Inflammatory macrophage (primary cell): ENCODE measurements at regions not wholly inside any gene's neighbourhood (a gene's known extent, or its start where the extent isn't known, plus 50 kb on each side); places are given as distances from the start of the nearest gene placed in this dataset.
"Not testable (repeated sequence)": the region's sequence is repeated elsewhere in the genome, so short reads cannot be mapped to it uniquely, and the experiment has no call there.

Source experiments
- DNase-seq, 2 donors: peaks; one replicate each; pipeline ENCODE4 v3.0.0-alpha.2; 2020 to 2022

DNA sequence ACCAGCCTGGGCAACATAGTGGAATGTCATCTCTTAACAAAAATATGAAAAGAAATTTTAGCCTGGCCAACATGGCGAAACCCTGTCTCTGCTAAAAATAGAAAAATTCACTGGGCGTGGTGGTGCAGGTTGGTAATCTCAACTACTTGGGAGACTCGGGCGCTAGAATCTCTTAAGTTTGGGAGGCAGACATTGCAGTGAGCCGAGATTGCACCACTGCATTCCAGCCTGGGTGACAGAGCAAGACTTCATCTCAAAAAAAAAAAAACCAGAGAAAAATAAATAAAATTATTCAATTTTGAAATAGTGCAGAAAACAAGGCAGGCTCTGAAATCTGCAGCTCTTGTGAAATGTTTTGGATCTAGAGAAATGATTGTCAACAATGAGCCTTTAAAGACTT lies 397.3 kb upstream of the AMELY start:
- no peak for DNase-seq

DNA sequence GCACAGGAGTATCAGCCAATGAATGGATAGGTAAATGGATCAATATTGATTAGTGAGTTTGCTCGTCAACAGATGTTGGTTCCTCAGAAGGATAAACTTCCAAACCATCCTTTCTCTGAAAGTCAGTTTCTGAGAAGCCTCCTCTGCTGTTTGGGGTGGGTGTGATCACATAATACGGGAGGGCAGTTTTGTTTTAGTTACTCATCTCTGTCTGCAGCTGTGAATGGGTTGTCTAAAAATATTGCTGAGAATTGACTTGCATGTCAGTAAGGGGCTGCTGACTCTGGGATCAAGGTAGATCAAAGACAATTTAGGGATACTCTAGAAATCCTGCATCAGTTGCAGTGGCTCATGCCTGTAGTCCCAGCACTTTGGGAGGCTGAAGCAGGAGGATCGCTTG lies 390.8 kb upstream of the AMELY start:
- DNase-seq, result no peak

DNA sequence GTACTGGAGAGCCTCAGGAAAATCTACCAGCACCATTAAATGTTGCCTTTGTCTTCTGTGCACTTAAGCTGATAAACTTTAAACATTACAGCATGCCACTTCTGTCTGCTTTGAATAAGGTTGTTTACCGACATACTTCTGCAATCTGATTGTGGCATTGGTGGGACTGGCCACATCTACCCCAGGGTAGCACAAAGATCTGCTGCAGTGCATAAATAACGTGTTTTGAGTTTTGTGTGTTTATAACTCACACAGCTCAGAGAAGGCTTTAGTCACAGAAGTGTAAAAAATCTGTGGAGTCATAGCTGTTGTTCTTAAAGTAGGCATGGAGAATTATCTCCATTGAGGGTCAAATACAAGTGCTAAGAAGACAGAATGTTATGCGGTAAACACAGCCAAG lies 388.4 kb upstream of the AMELY start:
- DNase-seq, result no peak

GRCh38 chrY:7292113-7292512 lies 380.6 kb upstream of the AMELY start:
- no peak for DNase-seq

DNA sequence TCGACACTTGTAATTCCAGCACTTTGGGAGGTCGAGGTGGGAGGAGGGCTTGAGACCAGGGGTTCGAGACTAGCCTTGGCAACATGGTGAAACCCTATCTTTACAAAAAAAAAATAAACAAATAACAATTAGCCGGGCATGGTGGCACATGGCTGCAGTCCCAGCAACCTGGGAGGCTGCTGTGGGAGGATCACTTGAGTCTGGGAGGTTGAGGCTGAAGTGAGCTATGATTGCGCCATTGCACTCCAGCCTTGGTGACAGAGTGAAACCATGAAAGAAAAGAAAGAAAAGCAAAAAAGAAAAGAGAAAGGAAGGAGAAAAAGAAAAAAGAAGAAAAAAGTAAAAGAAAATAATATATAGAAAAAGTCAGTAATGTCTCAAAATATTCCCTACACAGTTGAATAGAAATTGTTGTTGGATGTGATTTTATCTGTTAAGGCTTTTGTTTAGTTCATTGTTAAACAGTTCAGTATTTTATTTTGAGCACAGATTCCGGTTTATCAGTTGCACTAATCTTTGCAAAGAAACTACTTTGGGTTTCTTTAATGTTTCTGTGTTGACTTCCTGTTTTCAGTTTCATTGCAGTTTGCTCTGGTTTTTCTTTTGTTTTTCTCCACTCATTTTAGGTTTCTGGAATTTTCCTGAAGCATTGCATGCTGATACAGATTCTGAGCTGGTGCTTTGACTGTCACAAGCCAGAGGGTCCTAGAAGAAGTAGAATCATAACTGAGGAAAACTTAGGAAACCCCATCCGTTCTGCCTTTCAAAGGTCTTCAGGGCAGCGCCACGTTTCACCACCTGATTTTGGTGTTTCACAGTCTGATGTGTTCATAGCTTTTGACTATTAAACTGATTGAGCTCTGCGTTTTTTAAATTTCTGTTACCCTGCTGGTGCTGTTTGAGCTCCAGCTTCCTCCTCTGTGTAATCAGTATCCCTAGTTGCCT lies 378.6 kb upstream of the AMELY start:
- DNase-seq, result peak in 1 of 2 donors; percentile 22

- no peak for DNase-seq
Observed at GRCh38 chrY:7288611-7289010, 377.1 kb upstream of the AMELY start.

- DNase-seq, result not testable (repeated sequence)
Observed at GRCh38 chrY:7287963-7288362, 376.4 kb upstream of the AMELY start.

GRCh38 chrY:7285388-7285787 lies 373.8 kb upstream of the AMELY start:
- no peak for DNase-seq

DNA sequence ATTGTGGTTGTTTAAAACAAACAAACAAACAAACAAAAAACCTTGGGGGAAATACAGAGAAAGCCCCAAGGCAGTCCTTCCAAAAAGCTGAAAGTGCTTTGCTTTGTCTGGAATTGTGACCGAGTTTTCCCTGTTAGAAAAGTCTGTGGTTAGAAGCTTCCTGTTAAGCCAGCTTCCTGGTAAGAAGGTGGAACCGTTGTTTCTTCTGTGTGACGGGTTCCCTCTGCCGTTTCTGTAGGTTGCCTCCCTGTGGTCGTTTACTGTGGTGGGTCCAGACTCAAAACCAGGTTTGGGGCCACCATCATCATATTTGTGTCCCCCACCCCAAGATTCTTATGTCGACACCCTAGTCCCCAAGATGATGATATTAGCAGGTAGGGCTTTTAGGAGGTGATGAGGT lies 371.4 kb upstream of the AMELY start:
- peak in 1 of 2 donors; percentile 6 for DNase-seq

- not testable (repeated sequence) for DNase-seq
Observed at GRCh38 chrY:7280151-7280740, 368.7 kb upstream of the AMELY start.

DNA sequence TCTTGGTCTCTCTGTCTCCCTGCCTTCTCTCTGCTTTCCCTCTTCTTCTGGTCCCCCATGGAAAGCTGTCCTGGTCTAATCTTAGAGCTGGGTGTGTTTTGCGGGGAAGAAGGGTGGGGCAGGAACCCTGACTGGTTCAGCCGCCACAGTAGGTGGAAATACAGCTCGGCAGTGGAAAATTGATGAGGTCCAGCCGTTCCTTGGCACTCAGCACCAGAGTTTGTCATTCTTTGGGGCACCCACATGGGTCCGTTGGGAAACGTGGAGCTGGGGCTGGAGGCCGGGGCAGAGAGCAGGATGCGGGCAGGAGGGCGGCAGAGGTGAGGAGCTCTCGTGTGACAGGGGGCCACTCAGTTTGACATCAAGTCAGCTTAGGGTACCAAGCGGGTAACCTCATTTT lies 364.2 kb upstream of the AMELY start:
- DNase-seq, result no peak

- DNase-seq, result no peak
Observed at GRCh38 chrY:7275014-7275413, 363.5 kb upstream of the AMELY start.

DNA sequence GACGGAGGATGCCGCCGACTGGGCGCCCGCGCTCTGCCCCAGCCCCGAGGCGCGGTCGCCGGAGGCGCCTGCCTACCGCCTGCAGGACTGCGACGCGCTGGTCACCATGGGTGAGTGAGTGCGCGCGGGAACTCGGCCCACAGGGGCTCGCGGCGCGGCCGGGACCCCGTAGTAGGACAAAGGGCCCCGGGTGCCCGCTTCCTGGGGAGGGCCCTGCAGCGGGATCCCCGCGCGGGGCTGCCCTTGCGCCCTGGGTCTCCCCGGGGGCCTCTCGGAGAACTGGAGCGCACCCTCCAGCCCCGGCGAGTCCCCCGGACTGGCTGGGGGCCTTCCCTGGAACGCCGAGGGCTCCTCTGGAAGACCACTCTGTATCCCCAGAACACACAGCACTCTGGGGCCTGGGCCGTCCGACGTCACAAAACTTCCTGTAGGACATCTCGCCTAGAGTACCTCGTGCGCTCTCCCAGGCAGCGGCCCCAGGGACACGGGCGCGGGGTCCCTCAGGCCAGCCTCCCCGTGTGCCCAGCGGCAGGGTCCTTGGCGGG lies 362.9 kb upstream of the AMELY start:
- DNase-seq, result peak in 1 of 2 donors; percentile 18

GRCh38 chrY:7273587-7274203 lies 362.1 kb upstream of the AMELY start:
- peak; percentile 74 to 77 for DNase-seq

DNA sequence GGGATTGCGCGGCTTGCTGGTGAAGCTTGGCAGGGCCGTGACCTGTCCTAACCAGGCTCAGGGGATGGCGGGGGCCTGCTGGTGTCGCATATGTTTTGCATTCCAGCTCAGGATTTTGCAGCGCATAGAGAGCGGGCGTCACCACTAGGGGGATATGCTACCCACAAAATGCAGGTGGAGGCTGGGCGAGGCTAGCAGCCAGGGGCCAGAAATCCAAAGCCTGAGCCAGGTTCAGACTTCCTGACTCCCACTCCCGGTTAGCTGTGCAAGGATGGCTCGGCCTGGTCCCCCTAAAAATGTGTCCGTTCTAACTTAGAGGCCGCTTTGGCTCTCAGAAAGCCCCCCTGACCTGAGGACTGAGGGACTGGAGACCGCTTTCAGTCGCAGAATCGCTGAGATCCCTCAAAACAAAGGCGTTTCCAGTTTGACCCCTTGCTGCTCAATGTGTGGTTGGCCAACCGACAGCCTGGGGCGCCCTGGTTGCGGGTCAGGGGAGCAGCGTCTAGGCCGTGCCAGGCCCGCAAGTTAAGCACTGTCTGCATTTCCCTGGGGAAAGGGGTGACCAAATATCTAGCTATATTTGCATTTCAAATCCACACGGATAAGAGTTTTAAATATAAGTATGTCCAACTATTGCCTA lies 361.1 kb upstream of the AMELY start:
- DNase-seq, result peak; percentile 46 to 53

- DNase-seq, result no peak
Observed at GRCh38 chrY:7263773-7264172, 352.2 kb upstream of the AMELY start.

- no peak for DNase-seq
Observed at GRCh38 chrY:7262531-7262930, 351.0 kb upstream of the AMELY start.

GRCh38 chrY:7261254-7261653 lies 349.7 kb upstream of the AMELY start:
- no peak for DNase-seq

DNA sequence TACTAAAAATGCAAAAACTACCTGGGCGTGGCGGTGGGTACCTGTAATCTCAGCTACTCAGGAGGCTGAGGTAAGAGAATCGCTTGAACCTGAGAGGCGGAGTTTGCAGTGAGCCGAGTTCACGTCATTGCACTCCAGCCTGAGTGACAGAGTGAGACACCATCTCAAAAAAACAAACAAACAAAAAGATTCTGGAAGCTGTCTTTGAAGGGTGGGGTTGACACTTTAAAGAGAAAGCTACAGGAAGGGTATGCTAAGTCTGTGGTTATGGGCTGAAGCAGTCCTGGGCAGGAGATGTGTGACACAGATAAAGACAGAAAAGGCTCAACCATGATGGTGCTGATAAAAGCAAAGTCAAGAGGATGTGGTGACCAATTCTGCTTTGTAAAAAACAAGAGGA lies 328.5 kb upstream of the AMELY start:
- DNase-seq, result no peak

DNA sequence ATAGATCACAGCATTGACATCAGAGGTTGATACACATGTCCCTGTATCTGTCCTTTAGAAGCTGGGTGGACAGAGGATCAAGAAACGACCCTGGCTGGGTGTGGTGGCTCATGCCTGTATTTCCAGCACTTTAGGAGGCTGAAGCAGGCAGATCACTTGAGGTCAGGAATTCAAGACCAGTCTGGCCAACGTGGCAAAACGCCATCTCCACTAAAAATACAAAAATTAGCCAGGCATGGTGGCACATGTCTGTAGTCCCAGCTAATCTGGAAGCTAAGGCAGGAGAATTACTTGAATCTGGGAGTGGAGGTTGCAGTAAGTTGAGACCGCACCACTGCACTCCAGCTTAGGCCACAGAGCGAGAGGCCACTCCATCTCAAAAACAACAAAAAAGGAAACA lies 300.4 kb upstream of the AMELY start:
- no peak for DNase-seq

DNA sequence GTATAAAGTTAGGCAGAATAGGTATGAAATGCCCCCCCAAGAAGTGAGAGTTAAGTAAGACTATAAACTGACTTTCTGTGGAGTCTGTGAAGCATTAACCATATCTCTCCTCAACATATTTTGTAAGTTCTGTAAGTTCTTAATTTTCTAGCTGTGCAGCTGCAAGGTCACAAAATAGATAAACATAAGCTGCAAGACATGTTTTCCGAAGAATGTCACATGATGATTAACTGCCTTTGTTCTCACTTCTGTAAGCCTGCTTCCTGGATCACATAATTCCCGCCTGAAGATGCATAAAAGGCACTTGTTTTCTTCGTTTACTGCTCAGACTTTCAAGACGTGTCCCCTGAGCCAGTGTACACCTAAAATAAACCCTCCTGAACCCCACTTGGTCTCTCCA lies 292.9 kb upstream of the AMELY start:
- DNase-seq, result no peak

DNA sequence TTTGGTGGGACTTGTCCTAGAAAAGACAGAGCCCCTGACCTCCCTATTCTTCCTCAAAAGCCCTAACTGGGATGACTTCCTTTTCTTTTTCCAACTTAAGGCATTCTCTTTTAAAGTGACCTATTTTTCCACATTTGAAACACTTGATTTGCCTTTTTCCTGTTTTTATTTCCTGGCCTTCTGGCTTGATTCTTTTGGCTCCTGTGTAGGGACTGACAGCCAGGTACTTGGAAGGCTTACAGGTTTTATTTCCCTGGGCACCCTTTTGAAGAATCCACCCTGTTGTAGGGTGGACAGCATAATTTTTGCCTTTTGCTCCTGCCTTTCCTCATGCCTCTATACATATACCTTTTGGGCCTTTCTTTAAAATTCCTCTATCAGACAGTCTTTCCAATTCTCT lies 271.0 kb upstream of the AMELY start:
- no peak for DNase-seq

DNA sequence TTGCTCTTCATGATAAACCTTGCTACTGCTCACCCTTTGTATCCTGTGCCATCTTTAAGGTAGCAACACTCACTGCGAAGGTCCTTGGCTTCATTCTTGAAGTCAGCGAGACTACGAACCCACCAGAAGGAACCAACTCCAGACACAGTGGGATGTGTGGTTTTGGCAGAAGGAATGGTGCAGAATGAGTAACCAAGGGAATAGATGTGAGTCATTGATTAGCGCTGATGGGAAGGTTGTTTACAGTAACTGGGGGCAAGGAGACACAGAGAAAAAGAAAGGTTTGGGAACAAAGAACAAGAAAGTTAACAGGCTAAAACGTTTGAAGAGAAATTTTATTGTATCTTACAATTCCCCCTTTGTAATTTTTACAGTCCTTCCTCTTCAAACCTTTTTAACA lies 266.1 kb upstream of the AMELY start:
- DNase-seq, result no peak
